ENCODE measurements at regions not wholly inside any gene's neighbourhood (a gene's known extent, or its start where the extent isn't known, plus 50 kb on each side); places are given as distances from the start of the nearest gene placed in this dataset.

DNA sequence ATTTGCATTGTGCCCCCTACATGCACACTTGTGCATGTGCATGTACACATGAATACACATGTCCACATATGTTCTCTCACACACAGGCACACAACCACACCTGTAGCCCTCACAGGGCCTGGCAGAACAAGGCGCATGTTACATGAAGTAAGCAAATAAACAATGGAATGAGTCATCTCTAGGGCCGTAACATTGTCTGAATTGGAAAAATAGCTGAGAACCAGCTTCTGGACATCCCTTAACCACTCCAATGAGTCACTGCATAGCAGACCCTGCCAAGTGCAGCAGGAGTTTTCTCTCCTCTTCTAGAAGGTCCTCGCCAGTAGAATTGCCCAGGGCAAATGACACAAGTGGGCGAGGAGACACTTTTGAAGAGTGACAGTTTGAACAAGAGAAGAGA is 66.1 kb downstream of the MAGEA10 start:
- H3K27ac ChIP-seq (ENCODE audit: low read depth, low read length), result no peak overlapping the region
- no peak overlapping the region for H3K18ac ChIP-seq (ENCODE audit: extremely low read depth, low read length)
- no peak overlapping the region for H3K9ac ChIP-seq (replicated peaks in 1 of 4; ENCODE audit: extremely low read depth in 1 of 4, low read depth in 3 of 4, low read length in 3 of 4)
- no peaks in the 10 kb centered on the region for H3K4me1 ChIP-seq (replicated peaks in 1 of 4; ENCODE audit: control insufficient read depth in 3 of 4, insufficient read depth in 4 of 4, low read length in 3 of 4)
- no peak for DNase-seq (ENCODE audit: low read depth in 1 of 2, low spot score in 2 of 2)
- no peaks in the 10 kb centered on the region for H4K20me1 ChIP-seq (replicated peaks in 1 of 2; ENCODE audit: control insufficient read depth in 1 of 2, insufficient read depth in 2 of 2, low read length in 2 of 2)
- POLR2A ChIA-PET (ENCODE audit: partially characterized antibody), result no interaction called here
- no peak overlapping the region for H3K23ac ChIP-seq (ENCODE audit: insufficient read length)
- no peaks in the 10 kb centered on the region for H3K79me1 ChIP-seq (ENCODE audit: low read depth, low read length)
- no peak overlapping the region for H2BK5ac ChIP-seq (ENCODE audit: low read depth, low read length)
- WGBS, 2 experiments (ENCODE audit: extremely low coverage in 1 of 2, insufficient coverage in 1 of 2, insufficient read length in 1 of 2, insufficient replicate concordance in 2 of 2, low coverage in 1 of 2, low lambda C conversion rate in 2 of 2, missing lambda C conversion rate in 1 of 2), result 89% methylated on average over 3 of the region's 4 CpGs; no CpG with 5 or more reads in 1 of the 2 experiments
- no peaks in the 10 kb centered on the region for H3K79me2 ChIP-seq (ENCODE audit: control insufficient read depth in 1 of 2, insufficient read depth in 2 of 2, low read length in 2 of 2)
- H3K14ac ChIP-seq (ENCODE audit: insufficient read length), result no peak overlapping the region
- FAIRE-seq, result no peak
- no peak overlapping the region for H3K4me2 ChIP-seq (ENCODE audit: insufficient read depth in 1 of 2, low read depth in 2 of 2, low read length in 2 of 2)
- no peak overlapping the region for H3K56ac ChIP-seq (replicated peaks; ENCODE audit: insufficient read length, low read depth, low read length)
- H2AK5ac ChIP-seq (ENCODE audit: low read depth, low read length), result no peak overlapping the region
- no peak overlapping the region for H2BK15ac ChIP-seq (ENCODE audit: low read length)
- no peaks in the 10 kb centered on the region for H3K27me3 ChIP-seq (replicated peaks in 1 of 4; ENCODE audit: control insufficient read depth in 3 of 4, extremely low read depth in 1 of 4, insufficient read depth in 3 of 4, low read length in 3 of 4)
- CTCF ChIA-PET (ENCODE audit: partially characterized antibody), result no interaction called here
- H4K5ac ChIP-seq (ENCODE audit: insufficient read length, low read depth, low read length), result no peak overlapping the region
- no peak overlapping the region for H3K4ac ChIP-seq (replicated peaks; ENCODE audit: insufficient read length, low read depth, low read length)
- no peak for TF ChIP-seq SP1 (IDR thresholded peaks at IDR 0.05; ENCODE audit: low read depth, low read length)
- H4K91ac ChIP-seq (replicated peaks; ENCODE audit: insufficient read length, low read length), result no peak overlapping the region
- H2BK120ac ChIP-seq (replicated peaks; ENCODE audit: low read depth, low read length), result no peak overlapping the region
- H3K4me3 ChIP-seq (ENCODE audit: extremely low read depth in 1 of 4, insufficient read depth in 2 of 4, low read depth in 3 of 4, low read length in 4 of 4), result no peak overlapping the region
- H4K8ac ChIP-seq (ENCODE audit: extremely low read depth, insufficient read depth, low read length), result no peak overlapping the region
- H3K23me2 ChIP-seq (ENCODE audit: low read depth, low read length), result no peaks in the 10 kb centered on the region
- H3K9me3 ChIP-seq (ENCODE audit: insufficient read depth in 2 of 2, low read depth in 1 of 2, low read length in 1 of 2), result no peaks in the 10 kb centered on the region
- no peak overlapping the region for H2BK20ac ChIP-seq (ENCODE audit: low read length)
- no peak overlapping the region for H2BK12ac ChIP-seq (ENCODE audit: low read depth, low read length)
- H3K36me3 ChIP-seq (ENCODE audit: control insufficient read depth in 2 of 4, insufficient read depth in 4 of 4, low read length in 3 of 4), result no peaks in the 10 kb centered on the region
- H2AFZ ChIP-seq (ENCODE audit: low read length), result no peak overlapping the region
